ENCODE measurements at regions not wholly inside any gene's neighbourhood (a gene's known extent, or its start where the extent isn't known, plus 50 kb on each side); places are given as distances from the start of the nearest gene placed in this dataset.
A peak's percentile ranks its signal among the peaks of the same experiment; 100 is the strongest.

GRCh38 chr2:64374686-64375085, 79.3 kb upstream of the LGALSL start:
- Histone ChIP-seq H3K27me3 (ENCODE audit: control insufficient read depth, insufficient read depth, low read length) (no peaks in the 10 kb centered on the region), H3K4me3 (ENCODE audit: low read depth, low read length) (no peak overlapping the region), H3K36me3 (ENCODE audit: control insufficient read depth, insufficient read depth, low read length) (no peaks in the 10 kb centered on the region)
- TF ChIP-seq CTCF (IDR thresholded peaks at IDR 0.05; ENCODE audit: insufficient read depth, low read length, severe bottlenecking): no peak
- DNase-seq (ENCODE audit: low read depth): peak; percentile 39
- no peak for FAIRE-seq

GRCh38 chr2:64376926-64377325, 77.0 kb upstream of the LGALSL start:
- no peak for TF ChIP-seq CTCF (IDR thresholded peaks at IDR 0.05; ENCODE audit: insufficient read depth, low read length, severe bottlenecking)
- DNase-seq (ENCODE audit: low read depth): no peak
- FAIRE-seq: no peak
- H3K4me3 ChIP-seq (ENCODE audit: low read depth, low read length): no peak overlapping the region
- no peaks in the 10 kb centered on the region for H3K27me3 ChIP-seq (ENCODE audit: control insufficient read depth, insufficient read depth, low read length)
- H3K36me3 ChIP-seq (ENCODE audit: control insufficient read depth, insufficient read depth, low read length): no peaks in the 10 kb centered on the region

GRCh38 chr2:64379186-64379585, 74.8 kb upstream of the LGALSL start:
- no peak for TF ChIP-seq CTCF (IDR thresholded peaks at IDR 0.05; ENCODE audit: insufficient read depth, low read length, severe bottlenecking)
- FAIRE-seq (no peak), DNase-seq (ENCODE audit: low read depth) (no peak)
- Histone ChIP-seq H3K36me3 (ENCODE audit: control insufficient read depth, insufficient read depth, low read length) (no peaks in the 10 kb centered on the region), H3K4me3 (ENCODE audit: low read depth, low read length) (no peak overlapping the region), H3K27me3 (ENCODE audit: control insufficient read depth, insufficient read depth, low read length) (no peaks in the 10 kb centered on the region)

- Histone ChIP-seq H3K27me3 (ENCODE audit: control insufficient read depth, insufficient read depth, low read length) (no peaks in the 10 kb centered on the region), H3K36me3 (ENCODE audit: control insufficient read depth, insufficient read depth, low read length) (no peaks in the 10 kb centered on the region), H3K4me3 (ENCODE audit: low read depth, low read length) (no peak overlapping the region)
- no peak for TF ChIP-seq CTCF (IDR thresholded peaks at IDR 0.05; ENCODE audit: insufficient read depth, low read length, severe bottlenecking)
- no peak for FAIRE-seq
- DNase-seq (ENCODE audit: low read depth): no peak
These were observed 73.0 kb upstream of the LGALSL start for GRCh38 chr2:64380853-64381527.

GRCh38 chr2:64383016-64383591, 70.9 kb upstream of the LGALSL start:
- H3K4me3 ChIP-seq (ENCODE audit: low read depth, low read length): no peak overlapping the region
- no peak for DNase-seq (ENCODE audit: low read depth)
- no peak for FAIRE-seq
- TF ChIP-seq CTCF (IDR thresholded peaks at IDR 0.05; ENCODE audit: insufficient read depth, low read length, severe bottlenecking): no peak
- no peaks in the 10 kb centered on the region for H3K36me3 ChIP-seq (ENCODE audit: control insufficient read depth, insufficient read depth, low read length)
- H3K27me3 ChIP-seq (ENCODE audit: control insufficient read depth, insufficient read depth, low read length): no peaks in the 10 kb centered on the region

GRCh38 chr2:64383881-64384280, 70.1 kb upstream of the LGALSL start:
- FAIRE-seq: no peak
- no peak for DNase-seq (ENCODE audit: low read depth)
- Histone ChIP-seq H3K36me3 (ENCODE audit: control insufficient read depth, insufficient read depth, low read length) (no peaks in the 10 kb centered on the region), H3K4me3 (ENCODE audit: low read depth, low read length) (no peak overlapping the region), H3K27me3 (ENCODE audit: control insufficient read depth, insufficient read depth, low read length) (no peaks in the 10 kb centered on the region)
- no peak for TF ChIP-seq CTCF (IDR thresholded peaks at IDR 0.05; ENCODE audit: insufficient read depth, low read length, severe bottlenecking)
